Adrenal gland (tissue), 9 donors: ENCODE measurements at regions not wholly inside any gene's neighbourhood (a gene's known extent, or its start where the extent isn't known, plus 50 kb on each side); places are given as distances from the start of the nearest gene placed in this dataset.

ENCODE experiments used
- DNase-seq, 7 donors: peaks; one replicate each; pipeline ENCODE4 v3.0.0-alpha.2; 2019 to 2020
- H3K27ac ChIP-seq, 5 donors: fragments of 200-600 bp; sonication (generic) in 4 of 5; 1 replicate in 3 of 5; 2 replicates in 2 of 5; pipeline versions ENCODE4 v1.5.1 to v1.8.0; 2016 to 2020; ENCODE audit warnings: mild to moderate bottlenecking in 1 of 5
- H3K27me3 ChIP-seq: fragments of 200-600 bp; 2 replicates; pipeline ENCODE4 v1.8.0; 2021
- H3K36me3 ChIP-seq, 2 donors: fragments of 200-600 bp; replicated peaks in 1 of 2; 1 replicate in 1 of 2; 2 replicates in 1 of 2; pipeline versions ENCODE4 v1.5.1 to v1.8.0; 2018 to 2022
- H3K4me1 ChIP-seq, 2 donors: fragments of 200-600 bp; replicated peaks in 1 of 2; 1 replicate in 1 of 2; 2 replicates in 1 of 2; pipeline versions ENCODE4 v1.5.1 to v1.8.0; 2018 to 2021
- H3K4me3 ChIP-seq, 4 donors: fragments of 200-600 bp; sonication (generic) in 3 of 4; one replicate each; pipeline ENCODE4 v1.5.1; 2016 to 2018
- H3K9me3 ChIP-seq, 3 donors: fragments of 200-600 bp; sonication (generic) in 1 of 3; replicated peaks in 1 of 3; 1 replicate in 2 of 3; 2 replicates in 1 of 3; pipeline versions ENCODE4 v1.5.1 to v1.8.0; 2016 to 2021
- POLR2A ChIP-seq, 2 donors: fragments of 450-650 bp; IDR thresholded peaks; one replicate each; pipeline ENCODE4 v1.6.1; 2017; ENCODE audit warnings: antibody characterized with exemption in 2 of 2, mild to moderate bottlenecking in 2 of 2, moderate library complexity in 1 of 2
- WGBS, 4 donors: extraction: QIAGEN DNeasy Blood & Tissue Kit in 2 of 4; methylation state at CpG; one replicate each; pipeline versions ENCODE4 v1.1.5 to v1.1.7; 2013 to 2017; 5-methylcytosine and 5-hydroxymethylcytosine counted together
- intact Hi-C, 2 donors: fragments of 100-400 bp; cut with DNase I; formaldehyde crosslinking; loops; one replicate each; pipeline versions ENCODE4 v1.14.1 to v1.15.0; 2022 to 2023
- TF ChIP-seq, protein P1 (sequence below), 6 experiments: fragments of 450-650 bp in 4 of 6; fragments of 200-600 bp in 2 of 6; sonication (generic) in 1 of 6; IDR thresholded peaks; 1 replicate in 5 of 6; 2 replicates in 1 of 6; pipeline versions ENCODE4 v1.5.1 to v1.8.0; 2016 to 2021; ENCODE audit warnings: antibody characterized with exemption in 6 of 6, mild to moderate bottlenecking in 2 of 6, moderate library complexity in 1 of 6
- donor health status: healthy with polysubstance abuse.
- donor health status: Bipolar disorder and iron deficiency.
- donor health status: DM: yes; HTN: yes; CAD: no.
- donor health status: DM: no; HTN: no; CAD: no.
- donor health status: DM: no; HTN: no; CAD: no.

DNA sequence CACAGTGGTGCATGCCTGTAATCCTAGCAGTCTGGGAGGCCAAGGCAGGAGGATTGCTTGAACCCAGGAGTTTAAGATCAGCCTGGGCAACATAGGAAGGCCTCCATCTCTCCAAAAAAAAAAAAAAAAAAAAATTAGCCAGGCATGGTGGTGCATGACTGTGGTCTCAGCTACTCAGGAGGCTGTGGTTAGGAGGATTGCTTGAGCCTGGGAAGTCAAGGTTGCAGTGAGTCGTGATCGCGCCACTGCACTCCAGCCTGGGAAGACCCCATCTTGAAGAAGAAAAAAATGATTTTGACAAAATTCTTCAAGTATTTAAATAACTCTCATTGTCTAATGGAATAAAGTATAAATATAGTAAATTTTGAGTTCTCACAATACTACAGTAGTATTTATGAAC, 219.2 kb upstream of the SSTR1 start:
- intact Hi-C loops: no loop called here
- TF ChIP-seq, protein P1, sequence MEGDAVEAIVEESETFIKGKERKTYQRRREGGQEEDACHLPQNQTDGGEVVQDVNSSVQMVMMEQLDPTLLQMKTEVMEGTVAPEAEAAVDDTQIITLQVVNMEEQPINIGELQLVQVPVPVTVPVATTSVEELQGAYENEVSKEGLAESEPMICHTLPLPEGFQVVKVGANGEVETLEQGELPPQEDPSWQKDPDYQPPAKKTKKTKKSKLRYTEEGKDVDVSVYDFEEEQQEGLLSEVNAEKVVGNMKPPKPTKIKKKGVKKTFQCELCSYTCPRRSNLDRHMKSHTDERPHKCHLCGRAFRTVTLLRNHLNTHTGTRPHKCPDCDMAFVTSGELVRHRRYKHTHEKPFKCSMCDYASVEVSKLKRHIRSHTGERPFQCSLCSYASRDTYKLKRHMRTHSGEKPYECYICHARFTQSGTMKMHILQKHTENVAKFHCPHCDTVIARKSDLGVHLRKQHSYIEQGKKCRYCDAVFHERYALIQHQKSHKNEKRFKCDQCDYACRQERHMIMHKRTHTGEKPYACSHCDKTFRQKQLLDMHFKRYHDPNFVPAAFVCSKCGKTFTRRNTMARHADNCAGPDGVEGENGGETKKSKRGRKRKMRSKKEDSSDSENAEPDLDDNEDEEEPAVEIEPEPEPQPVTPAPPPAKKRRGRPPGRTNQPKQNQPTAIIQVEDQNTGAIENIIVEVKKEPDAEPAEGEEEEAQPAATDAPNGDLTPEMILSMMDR (IDR thresholded peaks at IDR 0.05): no peak
- TF ChIP-seq POLR2A (IDR thresholded peaks at IDR 0.05): no peak
- Histone ChIP-seq H3K27me3 (no peaks in the 10 kb centered on the region), H3K36me3 (no peaks in the 10 kb centered on the region), H3K9me3 (no peaks in the 10 kb centered on the region), H3K27ac (no peak overlapping the region), H3K4me1 (no peaks in the 10 kb centered on the region), H3K4me3 (no peak overlapping the region)
- WGBS, 4 donors: 69 to 89% (median 79%) methylated on average over 3 of the region's 3 CpGs
- DNase-seq: no peak

DNA sequence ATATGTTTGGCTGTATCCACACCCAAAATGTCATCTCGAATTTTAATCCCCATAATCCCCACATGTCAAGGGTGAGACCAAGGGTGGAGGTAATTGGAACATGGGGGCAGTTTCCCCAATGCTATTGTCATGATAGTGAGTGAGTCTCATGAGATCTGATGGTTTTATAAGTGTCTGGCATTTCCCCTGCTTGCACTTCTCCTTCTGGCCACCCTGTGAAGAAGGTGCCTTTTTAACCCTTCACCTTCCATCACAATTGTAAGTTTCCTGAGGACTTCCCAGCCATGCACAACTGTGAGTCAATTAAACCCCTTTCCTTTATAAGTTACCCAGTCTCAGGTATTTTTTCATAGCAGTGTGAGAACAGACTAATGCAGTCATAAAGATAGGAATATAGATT, 216.7 kb upstream of the SSTR1 start:
- no peaks in the 10 kb centered on the region for H3K4me1 ChIP-seq
- intact Hi-C loops: no loop called here
- no peaks in the 10 kb centered on the region for H3K9me3 ChIP-seq
- no peak overlapping the region for H3K27ac ChIP-seq
- H3K36me3 ChIP-seq: no peaks in the 10 kb centered on the region
- H3K27me3 ChIP-seq: no peaks in the 10 kb centered on the region
- H3K4me3 ChIP-seq: no peak overlapping the region
- TF ChIP-seq POLR2A (IDR thresholded peaks at IDR 0.05): no peak
- TF ChIP-seq, protein P1 (IDR thresholded peaks at IDR 0.05): no peak
- no peak for DNase-seq
- 36 to 40% (median 38%) methylated on average over 1 of the region's 1 CpG for WGBS, 4 donors

DNA sequence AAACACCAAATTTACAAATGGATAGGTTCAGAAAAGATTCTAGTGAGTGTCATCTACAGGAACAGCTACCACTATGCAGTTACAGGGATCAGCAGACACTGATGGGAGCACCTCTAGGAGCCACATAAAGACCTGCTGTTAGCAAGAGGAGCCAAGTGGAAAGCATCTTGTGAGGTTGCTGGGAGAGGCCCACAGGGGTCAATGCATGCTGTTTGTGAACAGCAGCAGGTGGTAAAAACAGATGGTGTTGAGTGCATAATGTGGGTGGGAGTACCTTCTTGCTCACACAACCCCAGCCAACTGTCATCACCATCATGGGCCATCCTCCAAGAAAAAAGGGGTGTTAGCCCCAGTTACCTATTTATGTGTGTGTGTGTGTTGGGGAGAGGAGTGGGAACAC, 215.2 kb upstream of the SSTR1 start:
- Histone ChIP-seq H3K27me3 (no peaks in the 10 kb centered on the region), H3K27ac (no peak overlapping the region), H3K9me3 (no peaks in the 10 kb centered on the region), H3K36me3 (no peaks in the 10 kb centered on the region), H3K4me1 (no peaks in the 10 kb centered on the region), H3K4me3 (no peak overlapping the region)
- intact Hi-C loops: no loop called here
- TF ChIP-seq POLR2A (IDR thresholded peaks at IDR 0.05): no peak
- TF ChIP-seq, protein P1 (IDR thresholded peaks at IDR 0.05): no peak
- DNase-seq: no peak

DNA sequence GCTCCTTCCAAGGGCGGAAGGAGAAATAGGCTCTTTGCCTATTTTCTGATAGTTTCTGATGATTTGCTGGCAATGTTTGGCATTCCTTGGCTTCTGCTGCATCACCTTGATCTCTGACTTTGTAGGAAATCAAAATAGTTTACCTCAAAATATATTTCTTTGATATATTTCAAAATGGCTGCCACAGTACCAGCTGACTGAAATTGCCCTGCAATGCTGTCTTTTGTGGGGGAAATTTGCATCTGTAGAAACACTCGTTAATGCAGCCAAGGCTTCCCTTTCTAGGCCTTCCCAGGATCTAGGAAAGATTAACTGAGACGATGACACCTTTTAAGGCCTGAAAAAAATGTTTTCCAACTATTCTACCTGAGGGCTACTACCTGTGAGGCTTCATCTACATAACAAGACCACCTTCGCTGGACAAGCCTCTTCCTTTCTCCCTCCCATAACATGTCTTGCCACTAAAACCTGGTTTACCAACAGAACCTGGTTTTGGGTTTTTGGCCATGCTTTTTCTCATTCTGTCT, 212.8 kb upstream of the SSTR1 start:
- H3K4me1 ChIP-seq: no peaks in the 10 kb centered on the region
- H3K4me3 ChIP-seq: no peak overlapping the region
- TF ChIP-seq, protein P1 (IDR thresholded peaks at IDR 0.05): no peak
- TF ChIP-seq POLR2A (IDR thresholded peaks at IDR 0.05): no peak
- DNase-seq: no peak
- H3K36me3 ChIP-seq: no peaks in the 10 kb centered on the region
- H3K27me3 ChIP-seq: no peaks in the 10 kb centered on the region
- no peaks in the 10 kb centered on the region for H3K9me3 ChIP-seq
- intact Hi-C loops: no loop called here
- WGBS, 4 donors: 80 to 93% (median 88%) methylated on average over 4 of the region's 4 CpGs
- no peak overlapping the region for H3K27ac ChIP-seq
